ENCODE measurements at regions not wholly inside any gene's neighbourhood (a gene's known extent, or its start where the extent isn't known, plus 50 kb on each side); places are given as distances from the start of the nearest gene placed in this dataset.

DNA sequence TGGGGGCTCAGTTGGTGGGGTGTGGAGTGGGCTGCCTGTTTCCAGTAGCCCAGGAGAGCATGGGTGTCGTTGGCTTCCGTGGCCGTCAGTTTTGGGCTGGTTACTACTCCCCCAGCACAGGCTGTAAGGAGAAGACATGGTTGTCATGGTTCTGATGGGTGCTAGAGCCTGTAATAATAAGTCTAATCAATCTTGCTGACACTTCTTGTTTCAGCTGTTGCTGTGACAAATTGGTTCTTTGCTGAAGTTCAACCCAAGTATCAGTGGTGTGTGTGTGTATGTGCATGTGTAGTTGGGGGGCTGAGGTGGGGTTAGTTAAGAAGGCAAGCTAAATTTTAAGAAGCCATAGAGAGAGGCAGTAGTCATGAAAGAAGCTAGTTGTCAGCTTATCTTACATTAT, 61.3 kb upstream of the DBX1 start:
- H3K9me3 ChIP-seq, result no peaks in the 10 kb centered on the region
- TF ChIP-seq, protein P1, sequence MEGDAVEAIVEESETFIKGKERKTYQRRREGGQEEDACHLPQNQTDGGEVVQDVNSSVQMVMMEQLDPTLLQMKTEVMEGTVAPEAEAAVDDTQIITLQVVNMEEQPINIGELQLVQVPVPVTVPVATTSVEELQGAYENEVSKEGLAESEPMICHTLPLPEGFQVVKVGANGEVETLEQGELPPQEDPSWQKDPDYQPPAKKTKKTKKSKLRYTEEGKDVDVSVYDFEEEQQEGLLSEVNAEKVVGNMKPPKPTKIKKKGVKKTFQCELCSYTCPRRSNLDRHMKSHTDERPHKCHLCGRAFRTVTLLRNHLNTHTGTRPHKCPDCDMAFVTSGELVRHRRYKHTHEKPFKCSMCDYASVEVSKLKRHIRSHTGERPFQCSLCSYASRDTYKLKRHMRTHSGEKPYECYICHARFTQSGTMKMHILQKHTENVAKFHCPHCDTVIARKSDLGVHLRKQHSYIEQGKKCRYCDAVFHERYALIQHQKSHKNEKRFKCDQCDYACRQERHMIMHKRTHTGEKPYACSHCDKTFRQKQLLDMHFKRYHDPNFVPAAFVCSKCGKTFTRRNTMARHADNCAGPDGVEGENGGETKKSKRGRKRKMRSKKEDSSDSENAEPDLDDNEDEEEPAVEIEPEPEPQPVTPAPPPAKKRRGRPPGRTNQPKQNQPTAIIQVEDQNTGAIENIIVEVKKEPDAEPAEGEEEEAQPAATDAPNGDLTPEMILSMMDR (IDR thresholded peaks at IDR 0.05), result no peak
- H3K36me3 ChIP-seq, result no peaks in the 10 kb centered on the region
- no peak overlapping the region for H3K4me3 ChIP-seq
- H3K27ac ChIP-seq, result no peak overlapping the region
- H3K4me1 ChIP-seq, result no peaks in the 10 kb centered on the region
- ATAC-seq (no peak), DNase-seq (no peak)
- intact Hi-C loops (cut with DNase I), result no loop called here
- H3K27me3 ChIP-seq (ENCODE audit: low read depth), result no peaks in the 10 kb centered on the region

DNA sequence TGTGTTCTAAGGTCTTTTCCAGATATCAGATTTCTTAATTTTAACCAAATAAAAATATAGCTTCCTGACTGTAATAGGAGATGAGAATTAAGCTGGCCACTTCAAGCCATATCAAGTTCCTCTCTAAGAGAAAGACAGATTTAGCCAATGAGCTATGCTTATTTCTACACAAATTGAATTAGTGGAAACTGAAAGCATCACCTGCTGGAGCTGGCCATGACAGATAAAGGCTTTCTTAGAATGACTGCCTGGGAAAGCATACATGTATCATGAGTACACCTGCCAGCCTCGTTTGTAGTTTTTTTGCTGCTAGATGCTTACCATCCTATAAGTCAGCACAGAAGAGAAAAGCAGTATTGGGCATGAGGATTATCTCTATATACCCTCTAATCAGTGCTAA, 53.5 kb upstream of the DBX1 start:
- intact Hi-C loops (cut with DNase I), result no loop called here
- no peak for DNase-seq
- TF ChIP-seq, protein P1 (IDR thresholded peaks at IDR 0.05), result no peak

DNA sequence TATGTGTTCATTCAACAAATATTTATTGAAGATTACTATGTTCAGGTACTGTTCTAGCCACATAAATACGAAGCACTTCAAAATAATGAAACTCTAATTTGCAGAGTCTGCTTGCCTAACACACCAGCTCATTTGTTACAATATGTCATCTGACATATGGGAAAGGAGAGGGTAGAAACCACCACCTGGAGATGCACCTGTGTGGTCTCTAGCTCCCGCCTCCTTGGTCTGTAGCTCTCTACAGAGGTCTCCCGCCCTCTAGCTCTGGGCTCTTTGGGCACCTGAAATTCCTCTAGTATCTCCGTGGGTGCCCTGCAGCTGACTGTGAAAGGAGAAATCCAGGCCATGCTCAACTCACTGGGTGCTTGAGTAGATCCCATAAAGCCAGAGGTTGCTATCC, 51.4 kb upstream of the DBX1 start:
- TF ChIP-seq, protein P1 (IDR thresholded peaks at IDR 0.05), result no peak
- no peaks in the 10 kb centered on the region for H3K36me3 ChIP-seq
- DNase-seq (no peak), ATAC-seq (no peak)
- intact Hi-C loops (cut with DNase I), result no loop called here
- H3K27ac ChIP-seq, result no peak overlapping the region
- peaks cover 40% of the 10 kb centered on the region for H3K27me3 ChIP-seq (ENCODE audit: low read depth)
- no peaks in the 10 kb centered on the region for H3K4me1 ChIP-seq
- no peak overlapping the region for H3K4me3 ChIP-seq
- H3K9me3 ChIP-seq, result no peaks in the 10 kb centered on the region

More for the DNA sequence above, 53.5 kb upstream of the DBX1 start:
- H3K36me3 ChIP-seq, result no peaks in the 10 kb centered on the region
- ATAC-seq, result no peak
- H3K9me3 ChIP-seq, result no peaks in the 10 kb centered on the region
- H3K4me1 ChIP-seq, result no peaks in the 10 kb centered on the region
- no peak overlapping the region for H3K27ac ChIP-seq
- peaks cover 21% of the 10 kb centered on the region for H3K27me3 ChIP-seq (ENCODE audit: low read depth)
- no peak overlapping the region for H3K4me3 ChIP-seq
